Trophoblast cell (in vitro differentiated cells and primary cell): ENCODE measurements at regions not wholly inside any gene's neighbourhood (a gene's known extent, or its start where the extent isn't known, plus 50 kb on each side); places are given as distances from the start of the nearest gene placed in this dataset.

ENCODE experiments used
- DNase-seq, 2 donors: peaks; one replicate each; pipeline ENCODE4 v3.0.0-alpha.2; 2016
- H2AFZ ChIP-seq: 2 replicates; pipeline ENCODE4 v1.6.1; 2013; ENCODE audit warnings: low read length, moderate library complexity, mild to moderate bottlenecking; ENCODE audit not compliant: insufficient read depth, poor library complexity
- H2AK5ac ChIP-seq: 2 replicates; pipeline ENCODE4 v1.6.1; 2013; ENCODE audit warnings: mild to moderate bottlenecking, low read length
- H2BK120ac ChIP-seq: 2 replicates; pipeline ENCODE4 v1.6.1; 2013; ENCODE audit warnings: low read length, mild to moderate bottlenecking, moderate library complexity; ENCODE audit not compliant: insufficient read depth, poor library complexity
- H2BK12ac ChIP-seq: 2 replicates; pipeline ENCODE4 v1.6.1; 2013; ENCODE audit warnings: mild to moderate bottlenecking, low read length, moderate library complexity
- H2BK5ac ChIP-seq: 2 replicates; pipeline ENCODE4 v1.6.1; 2013; ENCODE audit warnings: low read length, low read depth, moderate library complexity, mild to moderate bottlenecking; ENCODE audit not compliant: poor library complexity
- H3K14ac ChIP-seq: 2 replicates; pipeline ENCODE4 v1.6.1; 2013; ENCODE audit warnings: mild to moderate bottlenecking, low read length
- H3K18ac ChIP-seq: 2 replicates; pipeline ENCODE4 v1.6.1; 2013; ENCODE audit warnings: mild to moderate bottlenecking, low read length
- H3K23ac ChIP-seq: 2 replicates; pipeline ENCODE4 v1.6.1; 2013; ENCODE audit warnings: low read length
- H3K27ac ChIP-seq: 2 replicates; pipeline ENCODE4 v1.5.1; 2013; ENCODE audit warnings: low read depth, mild to moderate bottlenecking, inconsistent platforms, low read length, moderate library complexity
- H3K27me3 ChIP-seq: 2 replicates; pipeline ENCODE4 v1.6.1; 2013; ENCODE audit warnings: inconsistent platforms, mild to moderate bottlenecking, low read length, moderate library complexity; ENCODE audit not compliant: insufficient read depth
- H3K36me3 ChIP-seq, 2 experiments: 1 replicate in 1 of 2; 2 replicates in 1 of 2; pipeline ENCODE4 v1.6.1; 2013; ENCODE audit warnings: low read length in 2 of 2, mild to moderate bottlenecking in 2 of 2, moderate library complexity in 1 of 2; ENCODE audit not compliant: insufficient read depth in 2 of 2, control insufficient read depth in 1 of 2
- H3K4ac ChIP-seq: 2 replicates; pipeline ENCODE4 v1.6.1; 2013; ENCODE audit warnings: low read depth, mild to moderate bottlenecking, low read length, moderate library complexity
- H3K4me1 ChIP-seq, 2 experiments: 1 replicate in 1 of 2; 2 replicates in 1 of 2; pipeline ENCODE4 v1.6.1; 2013; ENCODE audit warnings: low read length in 2 of 2, mild to moderate bottlenecking in 2 of 2, moderate library complexity in 1 of 2; ENCODE audit not compliant: insufficient read depth in 2 of 2, control insufficient read depth in 1 of 2
- H3K4me2 ChIP-seq: 2 replicates; pipeline ENCODE4 v1.6.1; 2013; ENCODE audit warnings: inconsistent platforms, mild to moderate bottlenecking, low read length, moderate library complexity
- H3K4me3 ChIP-seq: 2 replicates; pipeline ENCODE4 v1.5.1; 2013; ENCODE audit warnings: mild to moderate bottlenecking, low read depth, low read length, inconsistent platforms
- H3K79me1 ChIP-seq: one replicate; pipeline ENCODE4 v1.6.1; 2013; ENCODE audit warnings: low read length
- H3K79me2 ChIP-seq: 2 replicates; pipeline ENCODE4 v1.6.1; 2013; ENCODE audit warnings: low read length, mild to moderate bottlenecking; ENCODE audit not compliant: control insufficient read depth, insufficient read depth, poor library complexity
- H3K9ac ChIP-seq: 2 replicates; pipeline ENCODE4 v1.6.1; 2013; ENCODE audit warnings: mild to moderate bottlenecking, low read length
- H3K9me3 ChIP-seq: 2 replicates; pipeline ENCODE4 v1.6.1; 2013; ENCODE audit warnings: low read depth, mild to moderate bottlenecking, control low read depth, inconsistent platforms, low read length; ENCODE audit not compliant: insufficient read depth
- H4K12ac ChIP-seq: 2 replicates; pipeline ENCODE4 v1.6.1; 2013; ENCODE audit warnings: low read depth, mild to moderate bottlenecking, low read length, moderate library complexity
- H4K8ac ChIP-seq: 2 replicates; pipeline ENCODE4 v1.6.1; 2013; ENCODE audit warnings: low read depth, mild to moderate bottlenecking, low read length, moderate library complexity
- H4K91ac ChIP-seq: one replicate; pipeline ENCODE4 v1.6.1; 2013; ENCODE audit warnings: low read depth, mild to moderate bottlenecking, low read length, moderate library complexity
- WGBS: extraction: QIAGEN DNeasy Blood & Tissue Kit; methylation state at CpG from one replicate; pipeline ENCODE4 v1.1.7; 2013; ENCODE audit warnings: missing lambda C conversion rate; ENCODE audit not compliant: insufficient read length, insufficient coverage; ENCODE audit errors: extremely low coverage; 5-methylcytosine and 5-hydroxymethylcytosine counted together

DNA sequence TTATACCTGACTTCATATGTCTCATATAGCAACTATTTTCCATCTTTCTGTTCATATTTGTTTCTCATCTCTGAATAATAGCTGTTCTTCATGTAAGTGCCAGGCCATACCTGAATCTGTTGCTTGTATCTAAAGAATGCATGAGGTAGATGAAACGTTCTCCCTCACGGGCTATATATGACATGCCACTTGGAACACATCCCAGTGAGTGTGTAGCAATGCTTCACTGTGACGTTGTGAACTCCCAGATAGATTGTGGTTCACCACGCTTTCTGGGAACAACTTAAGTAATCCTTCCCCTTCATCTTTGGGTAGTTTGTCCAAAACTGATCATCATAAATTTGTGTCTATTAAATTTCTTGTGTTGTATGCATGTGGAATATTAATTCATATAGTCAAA, 60.1 kb downstream of the RDH14 start:
- Histone ChIP-seq H4K91ac (no peak overlapping the region), H2BK5ac (no peak overlapping the region), H3K36me3 (no peaks in the 10 kb centered on the region), H2AFZ (no peak overlapping the region), H3K9ac (no peak overlapping the region), H4K8ac (no peak overlapping the region), H3K79me2 (no peaks in the 10 kb centered on the region), H3K4me2 (no peak overlapping the region), H2AK5ac (no peak overlapping the region), H3K23ac (no peak overlapping the region), H2BK120ac (no peak overlapping the region), H3K27ac (no peak overlapping the region), H3K9me3 (no peaks in the 10 kb centered on the region), H4K12ac (no peak overlapping the region), H3K27me3 (no peaks in the 10 kb centered on the region), H3K18ac (no peak overlapping the region), H3K4me3 (no peak overlapping the region), H3K79me1 (no peaks in the 10 kb centered on the region), H3K14ac (no peak overlapping the region), H3K4ac (no peak overlapping the region), H3K4me1 (no peaks in the 10 kb centered on the region), H2BK12ac (no peak overlapping the region)
- DNase-seq = peak in 1 of 2 donors; percentile 5
- WGBS = no CpG with 5 or more reads among the region's 4 CpGs

GRCh38 chr2:18498531-18498930, 61.9 kb downstream of the RDH14 start:
- no peak overlapping the region for H3K27ac ChIP-seq
- H3K4me1 ChIP-seq = no peaks in the 10 kb centered on the region
- H3K79me2 ChIP-seq = no peaks in the 10 kb centered on the region
- no peak overlapping the region for H2BK12ac ChIP-seq
- H3K14ac ChIP-seq = no peak overlapping the region
- no peak overlapping the region for H4K91ac ChIP-seq
- no peak for DNase-seq
- no peaks in the 10 kb centered on the region for H3K9me3 ChIP-seq
- no peak overlapping the region for H2BK120ac ChIP-seq
- no peak overlapping the region for H4K12ac ChIP-seq
- H3K79me1 ChIP-seq = peaks cover 4% of the 10 kb centered on the region
- no peak overlapping the region for H3K9ac ChIP-seq
- no peak overlapping the region for H2BK5ac ChIP-seq
- no peaks in the 10 kb centered on the region for H3K36me3 ChIP-seq
- no peak overlapping the region for H3K4ac ChIP-seq
- no peak overlapping the region for H4K8ac ChIP-seq
- H3K4me2 ChIP-seq = no peak overlapping the region
- H3K4me3 ChIP-seq = no peak overlapping the region
- no peak overlapping the region for H2AK5ac ChIP-seq
- no peak overlapping the region for H2AFZ ChIP-seq
- no peak overlapping the region for H3K23ac ChIP-seq
- no peak overlapping the region for H3K18ac ChIP-seq
- H3K27me3 ChIP-seq = no peaks in the 10 kb centered on the region

DNA sequence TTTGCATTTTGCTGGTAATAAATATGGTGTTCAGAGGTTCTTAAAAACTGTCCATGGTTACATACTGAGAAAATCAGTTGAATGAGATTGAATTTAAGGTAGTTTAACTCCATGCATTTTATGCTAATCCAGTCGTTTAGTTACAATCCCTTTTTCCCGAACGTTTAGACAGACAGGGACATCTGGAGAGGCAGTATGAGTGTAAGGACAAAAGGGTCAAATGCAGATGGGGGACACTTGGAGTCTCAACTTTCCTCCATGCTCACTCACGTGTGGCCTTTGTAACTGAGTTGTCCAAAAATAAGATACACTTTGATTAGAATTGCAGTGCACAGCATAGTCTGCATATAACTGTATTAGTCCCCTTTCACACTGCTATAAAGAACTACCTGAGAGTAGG, 63.9 kb downstream of the RDH14 start:
- Histone ChIP-seq H3K23ac (no peak overlapping the region), H4K91ac (no peak overlapping the region), H2AK5ac (no peak overlapping the region), H2BK120ac (no peak overlapping the region), H3K27me3 (no peaks in the 10 kb centered on the region), H3K79me1 (peaks cover 4% of the 10 kb centered on the region), H3K14ac (no peak overlapping the region), H4K12ac (no peak overlapping the region), H3K4me1 (no peaks in the 10 kb centered on the region), H2BK5ac (no peak overlapping the region), H3K4me2 (no peak overlapping the region), H2AFZ (no peak overlapping the region), H3K9ac (no peak overlapping the region), H3K9me3 (no peaks in the 10 kb centered on the region), H3K79me2 (no peaks in the 10 kb centered on the region), H3K4ac (no peak overlapping the region), H2BK12ac (no peak overlapping the region), H3K27ac (no peak overlapping the region), H3K18ac (no peak overlapping the region), H3K4me3 (no peak overlapping the region), H4K8ac (no peak overlapping the region), H3K36me3 (no peaks in the 10 kb centered on the region)
- DNase-seq = no peak
- WGBS = no CpG with 5 or more reads among the region's 4 CpGs

DNA sequence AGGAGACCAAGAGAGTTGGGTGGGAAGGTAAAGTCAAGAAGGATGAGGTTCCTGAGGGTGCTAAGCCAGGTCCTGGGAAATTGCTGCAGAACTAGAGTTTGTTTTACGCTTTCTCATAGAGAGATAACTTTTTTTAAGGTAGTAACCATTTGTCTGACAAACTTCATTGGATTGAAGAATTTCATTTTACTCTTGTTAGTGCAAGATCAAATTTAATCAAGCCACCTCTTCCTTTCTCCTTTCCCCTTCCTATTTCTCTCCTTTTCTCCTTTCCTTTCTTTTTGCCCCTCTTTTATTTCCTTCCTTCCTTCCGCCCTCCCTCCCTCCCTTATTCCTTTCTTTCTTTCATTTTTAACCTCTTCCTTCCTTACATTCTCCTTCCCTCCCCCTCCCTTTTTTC, 65.4 kb downstream of the RDH14 start:
- H4K8ac ChIP-seq = no peak overlapping the region
- DNase-seq = no peak
- no peak overlapping the region for H2BK12ac ChIP-seq
- H3K27me3 ChIP-seq = no peaks in the 10 kb centered on the region
- H3K23ac ChIP-seq = no peak overlapping the region
- H3K4me1 ChIP-seq = no peaks in the 10 kb centered on the region
- H3K79me1 ChIP-seq = peaks cover 4% of the 10 kb centered on the region
- H2BK5ac ChIP-seq = no peak overlapping the region
- H4K91ac ChIP-seq = no peak overlapping the region
- no peak overlapping the region for H3K14ac ChIP-seq
- no peak overlapping the region for H2BK120ac ChIP-seq
- 100% methylated on average over 1 of the region's 2 CpGs for WGBS
- no peak overlapping the region for H3K4ac ChIP-seq
- no peak overlapping the region for H3K9ac ChIP-seq
- H3K9me3 ChIP-seq = no peaks in the 10 kb centered on the region
- no peaks in the 10 kb centered on the region for H3K36me3 ChIP-seq
- no peak overlapping the region for H4K12ac ChIP-seq
- no peaks in the 10 kb centered on the region for H3K79me2 ChIP-seq
- no peak overlapping the region for H3K18ac ChIP-seq
- no peak overlapping the region for H3K4me3 ChIP-seq
- no peak overlapping the region for H3K4me2 ChIP-seq
- H2AK5ac ChIP-seq = no peak overlapping the region
- H3K27ac ChIP-seq = no peak overlapping the region
- no peak overlapping the region for H2AFZ ChIP-seq

- Histone ChIP-seq H3K9me3 (no peaks in the 10 kb centered on the region), H3K79me2 (no peaks in the 10 kb centered on the region), H2BK120ac (no peak overlapping the region), H3K4ac (no peak overlapping the region), H3K9ac (no peak overlapping the region), H3K4me2 (no peak overlapping the region), H3K4me3 (no peak overlapping the region), H3K18ac (no peak overlapping the region), H4K8ac (no peak overlapping the region), H3K27ac (no peak overlapping the region), H3K36me3 (no peaks in the 10 kb centered on the region), H2BK12ac (no peak overlapping the region), H3K79me1 (peaks cover 4% of the 10 kb centered on the region), H3K4me1 (no peaks in the 10 kb centered on the region), H3K27me3 (no peaks in the 10 kb centered on the region), H3K14ac (no peak overlapping the region), H4K12ac (no peak overlapping the region), H3K23ac (no peak overlapping the region), H2AK5ac (no peak overlapping the region), H2BK5ac (no peak overlapping the region), H4K91ac (no peak overlapping the region), H2AFZ (no peak overlapping the region)
- no peak for DNase-seq
- WGBS = no CpG with 5 or more reads among the region's 2 CpGs
Observed at GRCh38 chr2:18492721-18493120, 67.7 kb downstream of the RDH14 start.
